Nephron progenitor cell (in vitro differentiated cells): ENCODE measurements at regions not wholly inside any gene's neighbourhood (a gene's known extent, or its start where the extent isn't known, plus 50 kb on each side); places are given as distances from the start of the nearest gene placed in this dataset.
"Not testable (repeated sequence)": the region's sequence is repeated elsewhere in the genome, so short reads cannot be mapped to it uniquely, and the experiment has no call there.

Source experiments
- DNase-seq: peaks from one replicate; pipeline ENCODE4 v3.0.0; 2021
- H3K27ac Mint-ChIP-seq: 2 replicates; pipeline ENCODE4 v1.8.0; 2021; ENCODE audit warnings: mild to moderate bottlenecking, moderate library complexity, mixed read lengths
- H3K27me3 Mint-ChIP-seq: 2 replicates; pipeline ENCODE4 v1.8.0; 2021; ENCODE audit warnings: mild to moderate bottlenecking, low read depth, mixed read lengths; ENCODE audit not compliant: poor library complexity
- H3K36me3 Mint-ChIP-seq: 2 replicates; pipeline ENCODE4 v1.8.0; 2021; ENCODE audit warnings: low read depth, mixed read lengths
- H3K4me1 Mint-ChIP-seq: 2 replicates; pipeline ENCODE4 v1.8.0; 2021; ENCODE audit warnings: mixed read lengths
- H3K4me3 Mint-ChIP-seq: 2 replicates; pipeline ENCODE4 v1.8.0; 2021; ENCODE audit warnings: mild to moderate bottlenecking, moderate library complexity, mixed read lengths
- H3K9me3 Mint-ChIP-seq: 2 replicates; pipeline ENCODE4 v1.8.0; 2021; ENCODE audit warnings: mild to moderate bottlenecking, moderate library complexity, mixed read lengths
- CTCF ChIP-seq: fragments of 200-600 bp; sonication (generic); IDR thresholded peaks from 2 replicates; pipeline ENCODE4 v1.5.0; 2021; ENCODE audit warnings: antibody characterized with exemption

DNA sequence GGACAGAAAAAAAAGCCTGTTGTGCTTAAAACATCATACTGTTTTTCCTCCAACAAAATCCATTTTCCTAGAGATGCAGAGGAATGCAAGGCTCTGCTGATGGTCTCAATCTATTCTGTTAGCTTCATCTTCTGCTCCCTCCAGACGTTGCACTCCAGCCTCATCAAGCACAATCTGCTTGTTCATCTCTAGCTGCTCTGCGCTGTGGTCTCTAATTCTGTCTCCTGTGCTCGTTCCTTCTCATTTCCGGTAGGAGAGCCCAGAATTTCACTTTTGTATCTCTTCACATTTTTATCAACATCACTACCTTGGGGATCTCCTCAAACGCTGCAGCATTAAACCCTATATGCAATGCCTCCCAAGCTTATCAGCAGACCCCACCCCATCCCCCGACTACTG lies 708.9 kb downstream of the RNF144A start:
- TF ChIP-seq CTCF = no peak
- H3K36me3 Mint-ChIP-seq = no peaks in the 10 kb centered on the region
- no peak overlapping the region for H3K27ac Mint-ChIP-seq
- DNase-seq = no peak
- peaks cover 3% of the 10 kb centered on the region for H3K9me3 Mint-ChIP-seq
- no peak overlapping the region for H3K4me3 Mint-ChIP-seq
- H3K27me3 Mint-ChIP-seq = peaks cover 2% of the 10 kb centered on the region
- H3K4me1 Mint-ChIP-seq = no peaks in the 10 kb centered on the region

DNA sequence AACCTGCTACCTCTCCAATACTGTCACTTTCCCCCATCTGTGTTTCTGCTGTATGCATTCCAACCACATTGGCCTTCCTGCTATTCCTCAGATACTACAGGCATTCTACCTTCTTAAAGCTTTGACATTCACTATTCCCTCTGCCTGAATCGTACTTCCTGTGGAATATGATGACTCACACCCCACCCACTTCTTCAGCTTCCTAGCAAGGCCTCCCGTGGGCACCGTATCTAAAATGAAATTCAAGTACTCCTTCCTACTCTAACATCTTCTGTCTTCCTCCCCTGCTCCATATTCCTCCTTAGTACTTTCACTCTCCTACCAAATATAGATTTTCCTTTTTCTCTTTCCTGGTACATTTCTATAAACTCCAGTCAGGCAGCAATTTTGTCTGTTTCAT lies 710.4 kb downstream of the RNF144A start:
- H3K27ac Mint-ChIP-seq = no peak overlapping the region
- H3K9me3 Mint-ChIP-seq = peaks cover 3% of the 10 kb centered on the region
- no peaks in the 10 kb centered on the region for H3K36me3 Mint-ChIP-seq
- peaks cover 2% of the 10 kb centered on the region for H3K27me3 Mint-ChIP-seq
- H3K4me3 Mint-ChIP-seq = no peak overlapping the region
- no peaks in the 10 kb centered on the region for H3K4me1 Mint-ChIP-seq
- TF ChIP-seq CTCF = no peak
- no peak for DNase-seq

GRCh38 chr2:7632420-7632819 lies 715.2 kb downstream of the RNF144A start:
- Mint-ChIP-seq H3K9me3 (peaks cover 3% of the 10 kb centered on the region), H3K36me3 (no peaks in the 10 kb centered on the region), H3K4me1 (no peaks in the 10 kb centered on the region), H3K27me3 (peaks cover 4% of the 10 kb centered on the region), H3K4me3 (no peak overlapping the region), H3K27ac (no peak overlapping the region)
- no peak for DNase-seq
- TF ChIP-seq CTCF = no peak

DNA sequence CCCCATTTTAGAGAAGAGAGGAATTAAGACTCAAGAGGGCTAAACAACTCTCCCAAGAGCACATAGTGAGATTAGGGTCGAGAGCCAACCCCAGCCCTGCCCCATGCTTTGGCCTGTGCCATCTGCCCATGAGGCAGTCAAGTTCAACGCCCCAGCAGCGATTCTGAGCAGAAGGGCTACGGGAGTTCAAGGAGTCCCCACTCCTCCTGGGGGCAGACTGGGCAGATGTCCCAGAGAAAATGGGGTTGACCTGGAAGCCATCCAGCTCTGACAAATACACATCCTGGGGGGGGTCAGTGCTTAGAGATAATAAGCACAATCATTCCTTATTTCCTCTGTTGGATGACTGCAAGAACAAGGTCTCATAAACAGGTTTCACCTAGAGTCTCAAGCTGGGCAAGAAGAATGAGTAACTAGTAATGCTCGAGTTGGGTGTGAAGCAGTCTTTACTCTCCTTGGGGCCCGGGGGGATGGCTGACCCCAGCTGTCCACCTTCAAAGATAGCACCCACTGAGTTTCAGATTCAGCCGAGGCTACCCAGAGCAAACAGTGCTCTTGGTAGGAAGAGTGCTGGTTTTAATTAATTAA lies 716.4 kb downstream of the RNF144A start:
- Mint-ChIP-seq H3K27ac (no peak overlapping the region), H3K27me3 (peaks cover 4% of the 10 kb centered on the region), H3K4me1 (no peaks in the 10 kb centered on the region), H3K4me3 (no peak overlapping the region), H3K9me3 (peaks cover 3% of the 10 kb centered on the region), H3K36me3 (no peaks in the 10 kb centered on the region)
- DNase-seq = no peak
- TF ChIP-seq CTCF = no peak

DNA sequence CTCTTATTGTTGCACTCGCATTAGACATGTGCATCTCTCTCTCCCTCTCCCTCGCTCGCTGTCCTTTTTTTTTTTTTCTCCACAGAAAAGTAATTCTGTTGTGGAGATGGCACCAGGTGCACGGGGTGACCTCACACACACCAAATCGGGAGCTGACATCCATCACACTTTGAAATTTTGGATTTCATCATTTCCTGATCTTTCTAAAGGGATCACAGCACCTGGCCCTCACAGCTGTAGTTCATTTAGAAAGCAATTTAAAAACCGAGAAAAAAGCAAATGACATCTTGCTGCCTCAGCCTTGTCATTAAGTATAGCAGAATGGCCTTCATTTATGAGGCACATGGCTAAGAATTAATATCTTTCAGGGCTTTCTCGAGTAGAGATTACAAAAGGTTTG lies 717.2 kb downstream of the RNF144A start:
- TF ChIP-seq CTCF = no peak
- H3K27ac Mint-ChIP-seq = no peak overlapping the region
- H3K4me1 Mint-ChIP-seq = no peaks in the 10 kb centered on the region
- peaks cover 3% of the 10 kb centered on the region for H3K9me3 Mint-ChIP-seq
- peaks cover 4% of the 10 kb centered on the region for H3K27me3 Mint-ChIP-seq
- no peaks in the 10 kb centered on the region for H3K36me3 Mint-ChIP-seq
- DNase-seq = no peak
- no peak overlapping the region for H3K4me3 Mint-ChIP-seq

DNA sequence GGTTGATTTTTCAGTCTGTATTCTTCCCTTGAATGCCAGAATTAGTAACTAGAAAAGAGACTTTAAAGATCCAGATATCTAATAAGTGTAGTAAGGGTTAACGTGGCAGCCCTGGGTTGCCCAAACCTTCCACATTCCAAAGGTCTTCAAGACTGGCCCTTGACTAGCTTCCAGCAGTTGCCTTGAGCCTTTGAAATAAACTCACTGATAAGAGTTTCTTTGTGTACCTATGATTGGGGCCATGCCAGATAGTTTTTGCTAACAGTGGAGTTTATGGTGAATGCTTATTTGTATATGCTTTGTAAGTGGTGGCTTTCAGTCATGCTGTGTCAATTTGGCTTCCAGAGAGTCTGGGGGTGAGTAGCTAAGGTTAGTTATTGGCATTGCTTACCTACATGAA lies 722.3 kb downstream of the RNF144A start:
- Mint-ChIP-seq H3K36me3 (peaks cover 17% of the 10 kb centered on the region), H3K4me3 (no peak overlapping the region), H3K27me3 (peaks cover 4% of the 10 kb centered on the region), H3K27ac (no peak overlapping the region), H3K9me3 (peaks cover 36% of the 10 kb centered on the region), H3K4me1 (no peaks in the 10 kb centered on the region)
- no peak for TF ChIP-seq CTCF
- no peak for DNase-seq

DNA sequence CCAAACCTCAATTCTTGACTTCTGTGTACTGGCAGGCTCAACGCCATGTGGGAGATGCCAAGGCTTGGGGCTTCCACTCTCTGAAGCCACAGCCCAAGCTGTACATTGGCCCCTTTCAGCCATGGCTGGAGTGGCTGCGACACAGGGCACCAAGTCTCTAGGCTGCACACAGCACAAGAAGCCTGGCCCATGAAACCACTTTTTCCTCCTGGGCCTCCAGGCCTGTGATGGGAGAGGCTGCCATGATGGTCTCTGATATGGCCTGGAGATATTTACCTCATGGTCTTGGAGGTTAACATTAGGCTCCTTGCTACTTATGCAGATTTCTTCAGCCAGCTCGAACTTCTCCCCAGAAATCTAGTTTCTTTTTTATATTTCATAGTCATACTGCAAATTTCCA lies 724.1 kb downstream of the RNF144A start:
- H3K4me1 Mint-ChIP-seq, DNase-seq, H3K27ac Mint-ChIP-seq, H3K27me3 Mint-ChIP-seq, H3K4me3 Mint-ChIP-seq: not testable (repeated sequence)
- Mint-ChIP-seq H3K9me3 (peaks cover 43% of the 10 kb centered on the region), H3K36me3 (peaks cover 17% of the 10 kb centered on the region)
